ENCODE measurements at regions not wholly inside any gene's neighbourhood (a gene's known extent, or its start where the extent isn't known, plus 50 kb on each side); places are given as distances from the start of the nearest gene placed in this dataset.

DNA sequence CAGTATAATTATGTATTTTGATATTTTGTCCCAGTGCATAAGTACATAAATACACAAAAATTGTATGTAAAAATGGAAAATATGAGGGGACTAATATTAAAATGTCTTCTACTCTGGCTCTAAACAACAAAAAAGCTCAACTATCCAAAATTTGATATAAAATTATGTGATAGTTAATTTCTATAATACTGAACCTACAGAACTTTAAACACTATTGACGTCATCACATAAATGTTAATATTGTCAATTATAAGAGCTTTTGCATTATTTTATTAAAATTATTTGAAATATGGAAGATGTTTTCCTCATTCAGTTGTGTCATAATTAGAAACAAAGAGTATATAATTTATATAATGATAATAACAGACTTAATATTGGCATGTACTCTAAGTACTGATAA, 1139.7 kb upstream of the TMEFF2 start:
- no peak for TF ChIP-seq RAD21 (IDR thresholded peaks at IDR 0.05; ENCODE audit: low read depth)
- TF ChIP-seq, protein P1, sequence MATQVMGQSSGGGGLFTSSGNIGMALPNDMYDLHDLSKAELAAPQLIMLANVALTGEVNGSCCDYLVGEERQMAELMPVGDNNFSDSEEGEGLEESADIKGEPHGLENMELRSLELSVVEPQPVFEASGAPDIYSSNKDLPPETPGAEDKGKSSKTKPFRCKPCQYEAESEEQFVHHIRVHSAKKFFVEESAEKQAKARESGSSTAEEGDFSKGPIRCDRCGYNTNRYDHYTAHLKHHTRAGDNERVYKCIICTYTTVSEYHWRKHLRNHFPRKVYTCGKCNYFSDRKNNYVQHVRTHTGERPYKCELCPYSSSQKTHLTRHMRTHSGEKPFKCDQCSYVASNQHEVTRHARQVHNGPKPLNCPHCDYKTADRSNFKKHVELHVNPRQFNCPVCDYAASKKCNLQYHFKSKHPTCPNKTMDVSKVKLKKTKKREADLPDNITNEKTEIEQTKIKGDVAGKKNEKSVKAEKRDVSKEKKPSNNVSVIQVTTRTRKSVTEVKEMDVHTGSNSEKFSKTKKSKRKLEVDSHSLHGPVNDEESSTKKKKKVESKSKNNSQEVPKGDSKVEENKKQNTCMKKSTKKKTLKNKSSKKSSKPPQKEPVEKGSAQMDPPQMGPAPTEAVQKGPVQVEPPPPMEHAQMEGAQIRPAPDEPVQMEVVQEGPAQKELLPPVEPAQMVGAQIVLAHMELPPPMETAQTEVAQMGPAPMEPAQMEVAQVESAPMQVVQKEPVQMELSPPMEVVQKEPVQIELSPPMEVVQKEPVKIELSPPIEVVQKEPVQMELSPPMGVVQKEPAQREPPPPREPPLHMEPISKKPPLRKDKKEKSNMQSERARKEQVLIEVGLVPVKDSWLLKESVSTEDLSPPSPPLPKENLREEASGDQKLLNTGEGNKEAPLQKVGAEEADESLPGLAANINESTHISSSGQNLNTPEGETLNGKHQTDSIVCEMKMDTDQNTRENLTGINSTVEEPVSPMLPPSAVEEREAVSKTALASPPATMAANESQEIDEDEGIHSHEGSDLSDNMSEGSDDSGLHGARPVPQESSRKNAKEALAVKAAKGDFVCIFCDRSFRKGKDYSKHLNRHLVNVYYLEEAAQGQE (IDR thresholded peaks at IDR 0.05; ENCODE audit: low read depth), result no peak
- TF ChIP-seq CREB1 (IDR thresholded peaks at IDR 0.05; ENCODE audit: low read depth), result no peak
- no peak for TF ChIP-seq NFIC (IDR thresholded peaks at IDR 0.05)
- TF ChIP-seq TEAD4 (IDR thresholded peaks at IDR 0.05), result no peak
- TF ChIP-seq TCF12 (IDR thresholded peaks at IDR 0.05; ENCODE audit: low read depth), result no peak
- TF ChIP-seq, protein P2, sequence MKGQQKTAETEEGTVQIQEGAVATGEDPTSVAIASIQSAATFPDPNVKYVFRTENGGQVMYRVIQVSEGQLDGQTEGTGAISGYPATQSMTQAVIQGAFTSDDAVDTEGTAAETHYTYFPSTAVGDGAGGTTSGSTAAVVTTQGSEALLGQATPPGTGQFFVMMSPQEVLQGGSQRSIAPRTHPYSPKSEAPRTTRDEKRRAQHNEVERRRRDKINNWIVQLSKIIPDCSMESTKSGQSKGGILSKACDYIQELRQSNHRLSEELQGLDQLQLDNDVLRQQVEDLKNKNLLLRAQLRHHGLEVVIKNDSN (IDR thresholded peaks at IDR 0.05), result no peak
- no peak for TF ChIP-seq CEBPB (IDR thresholded peaks at IDR 0.05)
- no peak for TF ChIP-seq ZBTB7A (IDR thresholded peaks at IDR 0.05; ENCODE audit: low read depth)
- TF ChIP-seq EP300 (IDR thresholded peaks at IDR 0.05; ENCODE audit: borderline replicate concordance), result no peak
- TF ChIP-seq FOXM1 (IDR thresholded peaks at IDR 0.05; ENCODE audit: borderline replicate concordance, low read depth), result no peak
- no peak for TF ChIP-seq YY1 (IDR thresholded peaks at IDR 0.05; ENCODE audit: low read depth)
- no peak for TF ChIP-seq EGR1 (IDR thresholded peaks at IDR 0.05)
- TF ChIP-seq, protein P3, sequence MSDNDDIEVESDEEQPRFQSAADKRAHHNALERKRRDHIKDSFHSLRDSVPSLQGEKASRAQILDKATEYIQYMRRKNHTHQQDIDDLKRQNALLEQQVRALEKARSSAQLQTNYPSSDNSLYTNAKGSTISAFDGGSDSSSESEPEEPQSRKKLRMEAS (IDR thresholded peaks at IDR 0.05), result no peak
- no peak for TF ChIP-seq TAF1 (IDR thresholded peaks at IDR 0.05; ENCODE audit: low read depth)

DNA sequence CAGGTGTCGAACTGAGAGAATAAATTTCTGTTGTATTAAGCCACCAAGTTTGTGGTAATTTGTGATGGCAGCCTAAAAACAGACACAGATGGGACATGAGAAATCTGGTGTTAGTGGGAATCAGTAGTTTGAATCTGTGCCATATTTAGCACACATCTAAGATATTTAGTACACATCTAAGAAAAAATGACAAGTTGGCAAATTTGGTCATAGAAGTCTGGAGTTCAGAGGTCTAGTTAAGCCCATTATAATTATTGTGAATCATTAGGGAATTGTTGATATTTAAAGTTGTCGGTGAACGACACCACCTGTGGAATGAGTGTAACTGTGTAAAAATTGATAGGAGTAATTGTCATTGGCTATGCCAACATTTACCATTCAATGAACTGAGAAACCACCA, 1138.8 kb upstream of the TMEFF2 start:
- TF ChIP-seq YY1 (IDR thresholded peaks at IDR 0.05; ENCODE audit: low read depth) (no peak), NFIC (IDR thresholded peaks at IDR 0.05) (no peak), EGR1 (IDR thresholded peaks at IDR 0.05) (no peak), FOXM1 (IDR thresholded peaks at IDR 0.05; ENCODE audit: borderline replicate concordance, low read depth) (no peak), CEBPB (IDR thresholded peaks at IDR 0.05) (no peak), TEAD4 (IDR thresholded peaks at IDR 0.05) (no peak), RAD21 (IDR thresholded peaks at IDR 0.05; ENCODE audit: low read depth) (no peak), TCF12 (IDR thresholded peaks at IDR 0.05; ENCODE audit: low read depth) (no peak)
- TF ChIP-seq, protein P2 (IDR thresholded peaks at IDR 0.05), result no peak
- TF ChIP-seq, protein P1 (IDR thresholded peaks at IDR 0.05; ENCODE audit: low read depth), result no peak
- TF ChIP-seq, protein P3 (IDR thresholded peaks at IDR 0.05), result no peak

DNA sequence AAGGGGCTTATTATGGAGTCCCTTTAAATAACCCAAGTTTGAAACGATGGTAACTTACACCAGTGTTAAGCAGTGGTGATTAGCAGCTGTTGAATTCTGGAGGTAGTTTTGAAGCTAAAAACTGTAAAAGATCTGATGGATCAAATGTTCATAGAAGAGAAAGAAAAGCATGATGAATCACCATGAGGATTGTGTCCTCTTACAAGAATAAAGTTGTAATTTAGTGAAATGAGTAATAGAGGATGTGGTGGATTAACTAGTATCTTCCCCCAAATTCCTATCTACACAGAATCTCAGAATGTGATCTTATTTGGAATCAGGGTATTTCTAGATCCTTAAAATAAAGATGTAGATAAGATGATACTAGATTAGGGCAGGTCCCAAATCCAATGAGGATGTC, 1138.2 kb upstream of the TMEFF2 start:
- TF ChIP-seq TEAD4 (IDR thresholded peaks at IDR 0.05) (no peak), NFIC (IDR thresholded peaks at IDR 0.05) (no peak), RAD21 (IDR thresholded peaks at IDR 0.05; ENCODE audit: low read depth) (no peak), YY1 (IDR thresholded peaks at IDR 0.05; ENCODE audit: low read depth) (no peak), CREB1 (IDR thresholded peaks at IDR 0.05; ENCODE audit: low read depth) (no peak), EGR1 (IDR thresholded peaks at IDR 0.05) (no peak), EP300 (IDR thresholded peaks at IDR 0.05; ENCODE audit: borderline replicate concordance) (no peak), TAF1 (IDR thresholded peaks at IDR 0.05; ENCODE audit: low read depth) (no peak), TCF12 (IDR thresholded peaks at IDR 0.05; ENCODE audit: low read depth) (no peak), CEBPB (IDR thresholded peaks at IDR 0.05) (no peak), ZBTB7A (IDR thresholded peaks at IDR 0.05; ENCODE audit: low read depth) (no peak)
- TF ChIP-seq, protein P3 (IDR thresholded peaks at IDR 0.05), result no peak

DNA sequence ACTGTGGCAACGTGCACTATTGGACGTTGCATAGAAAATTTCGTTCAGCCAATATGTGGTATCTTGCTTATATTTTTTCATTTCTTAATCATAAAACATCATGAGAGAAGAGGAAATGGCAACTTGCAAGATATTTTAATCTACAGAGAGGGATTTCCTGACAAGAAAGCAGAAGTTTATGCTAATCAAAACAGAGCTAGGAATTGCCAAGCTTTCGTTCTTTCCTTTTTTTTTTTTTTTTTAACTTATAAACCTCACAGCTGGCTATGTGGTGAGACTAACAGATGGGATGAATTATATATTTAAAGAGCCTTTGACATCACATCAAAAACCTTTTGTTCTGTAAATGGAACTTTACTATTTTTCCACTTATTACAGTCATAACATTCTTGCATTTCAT, 1136.9 kb upstream of the TMEFF2 start:
- TF ChIP-seq, protein P3 (IDR thresholded peaks at IDR 0.05), result no peak

DNA sequence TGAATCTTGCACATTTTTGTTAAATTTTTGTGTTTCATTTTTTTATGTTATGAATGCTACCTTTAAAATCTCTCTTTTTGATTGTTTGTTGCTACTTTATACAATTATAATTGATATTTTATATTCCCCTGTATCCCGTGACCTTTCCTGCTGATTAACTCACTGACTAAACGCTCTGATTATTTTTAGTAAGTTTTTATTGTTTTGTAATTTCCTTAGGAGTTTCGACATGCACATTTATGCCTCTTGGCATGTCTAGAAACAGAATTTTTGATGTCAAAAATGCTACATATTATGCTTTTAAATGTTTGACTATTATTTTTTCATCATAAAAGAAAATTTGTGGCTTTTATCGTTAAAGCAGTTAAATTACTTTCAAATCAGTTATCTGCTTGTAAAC, 1131.6 kb upstream of the TMEFF2 start:
- TF ChIP-seq TAF1 (IDR thresholded peaks at IDR 0.05; ENCODE audit: low read depth) (no peak), CEBPB (IDR thresholded peaks at IDR 0.05) (no peak), YY1 (IDR thresholded peaks at IDR 0.05; ENCODE audit: low read depth) (no peak)

DNA sequence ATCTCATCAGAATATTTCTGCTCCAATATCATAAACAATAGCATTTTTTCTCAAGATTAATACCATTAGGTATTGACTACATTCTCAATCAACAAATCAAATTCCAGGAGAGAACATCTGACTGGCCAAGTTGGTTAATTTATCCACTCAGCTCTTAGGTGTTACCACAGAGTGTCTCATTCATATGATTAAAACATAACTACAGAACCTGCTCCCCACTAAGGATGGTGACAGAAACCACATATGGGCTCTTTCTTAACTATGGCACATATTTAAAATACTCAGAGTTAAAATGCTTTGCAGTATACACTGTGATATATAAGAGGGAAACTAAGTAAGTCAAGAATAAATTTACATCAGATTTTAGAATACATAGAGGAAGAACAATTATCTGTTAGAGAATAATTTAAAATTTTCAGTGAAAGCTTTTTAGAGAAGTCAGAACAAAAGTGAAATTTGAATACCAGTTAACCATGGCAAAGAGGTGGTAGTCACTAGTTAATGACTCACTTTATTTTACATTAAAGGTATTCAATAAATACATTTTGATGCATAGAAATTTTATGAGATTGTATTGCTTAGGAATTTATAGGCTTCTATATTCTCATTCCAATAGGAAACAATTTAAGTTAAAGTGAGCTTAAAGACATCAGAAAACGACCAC, 1120.8 kb upstream of the TMEFF2 start:
- no peak for TF ChIP-seq EGR1 (IDR thresholded peaks at IDR 0.05)
